Lower lobe of right lung (tissue), 2 donors: ENCODE measurements at regions not wholly inside any gene's neighbourhood (a gene's known extent, or its start where the extent isn't known, plus 50 kb on each side); places are given as distances from the start of the nearest gene placed in this dataset.

Experiments
- ATAC-seq, 2 donors: fragments of 200-7000 bp; cut with Tn5 transposase; one replicate each; pipeline ENCODE4 v1.9.1; 2020 to 2022; ENCODE audit warnings: mild to moderate bottlenecking in 2 of 2, moderate library complexity in 2 of 2
- DNase-seq: peaks from one replicate; pipeline ENCODE4 v3.0.0-alpha.2; 2020
- H3K27ac ChIP-seq: fragments of 200-600 bp; one replicate; pipeline ENCODE4 v1.8.0; 2022
- H3K27me3 ChIP-seq: fragments of 200-600 bp; one replicate; pipeline ENCODE4 v1.8.0; 2022; ENCODE audit warnings: low read depth
- H3K36me3 ChIP-seq: fragments of 200-600 bp; one replicate; pipeline ENCODE4 v1.8.0; 2022; ENCODE audit warnings: mild to moderate bottlenecking
- H3K4me1 ChIP-seq: fragments of 200-600 bp; one replicate; pipeline ENCODE4 v1.8.0; 2022
- H3K4me3 ChIP-seq: fragments of 200-600 bp; one replicate; pipeline ENCODE4 v1.8.0; 2022; ENCODE audit warnings: mild to moderate bottlenecking
- H3K9me3 ChIP-seq: fragments of 200-600 bp; one replicate; pipeline ENCODE4 v1.8.0; 2022
- CTCF ChIP-seq: fragments of 200-600 bp; IDR thresholded peaks from one replicate; pipeline ENCODE4 v1.8.0; 2022; ENCODE audit warnings: antibody characterized with exemption, mild to moderate bottlenecking
- intact Hi-C: fragments of 100-400 bp; cut with DNase I; formaldehyde crosslinking; loops from one replicate; pipeline ENCODE4 v1.11.0; 2022
- donor health status: DM: no; HTN: yes; CAD: no; lungs with severe emphysema.

GRCh38 chr10:58068809-58069208 is 198.9 kb downstream of the IPMK start:
- ATAC-seq (no peak), DNase-seq (no peak)
- no peak overlapping the region for H3K4me3 ChIP-seq
- no peak for TF ChIP-seq CTCF
- no peaks in the 10 kb centered on the region for H3K4me1 ChIP-seq
- H3K27ac ChIP-seq = no peak overlapping the region
- no peaks in the 10 kb centered on the region for H3K9me3 ChIP-seq
- no peaks in the 10 kb centered on the region for H3K27me3 ChIP-seq
- no peaks in the 10 kb centered on the region for H3K36me3 ChIP-seq
- intact Hi-C loops = no loop called here

GRCh38 chr10:58066979-58067378 is 200.7 kb downstream of the IPMK start:
- Histone ChIP-seq H3K4me3 (no peak overlapping the region), H3K9me3 (no peaks in the 10 kb centered on the region), H3K36me3 (no peaks in the 10 kb centered on the region), H3K27ac (no peak overlapping the region), H3K4me1 (no peaks in the 10 kb centered on the region), H3K27me3 (no peaks in the 10 kb centered on the region)
- no peak for DNase-seq
- intact Hi-C loops = no loop called here
- ATAC-seq = no peak
- TF ChIP-seq CTCF = no peak

- Histone ChIP-seq H3K36me3 (no peaks in the 10 kb centered on the region), H3K27me3 (no peaks in the 10 kb centered on the region), H3K4me1 (no peaks in the 10 kb centered on the region), H3K9me3 (no peaks in the 10 kb centered on the region), H3K4me3 (no peak overlapping the region), H3K27ac (no peak overlapping the region)
- intact Hi-C loops = no loop called here
- DNase-seq = no peak
- TF ChIP-seq CTCF = no peak
- ATAC-seq = no peak
Measured at GRCh38 chr10:58066126-58066525, 201.6 kb downstream of the IPMK start.

- no peaks in the 10 kb centered on the region for H3K9me3 ChIP-seq
- no peaks in the 10 kb centered on the region for H3K27me3 ChIP-seq
- intact Hi-C loops = no loop called here
- no peak for TF ChIP-seq CTCF
- ATAC-seq (no peak), DNase-seq (no peak)
- H3K4me3 ChIP-seq = no peak overlapping the region
- H3K4me1 ChIP-seq = no peaks in the 10 kb centered on the region
- no peaks in the 10 kb centered on the region for H3K36me3 ChIP-seq
- no peak overlapping the region for H3K27ac ChIP-seq
Measured at GRCh38 chr10:58065529-58065815, 202.2 kb downstream of the IPMK start.

GRCh38 chr10:58064714-58065528 is 202.8 kb downstream of the IPMK start:
- H3K27ac ChIP-seq = no peak overlapping the region
- no peaks in the 10 kb centered on the region for H3K36me3 ChIP-seq
- no peak overlapping the region for H3K4me3 ChIP-seq
- peak in 1 of 2 donors; percentile 21 for ATAC-seq
- no peaks in the 10 kb centered on the region for H3K27me3 ChIP-seq
- H3K9me3 ChIP-seq = no peaks in the 10 kb centered on the region
- no peaks in the 10 kb centered on the region for H3K4me1 ChIP-seq
- intact Hi-C loops = no loop called here
- DNase-seq = no peak
- TF ChIP-seq CTCF = peak; percentile 41
